Tibial artery (tissue), 4 donors: ENCODE measurements at regions not wholly inside any gene's neighbourhood (a gene's known extent, or its start where the extent isn't known, plus 50 kb on each side); places are given as distances from the start of the nearest gene placed in this dataset.
"Not testable (repeated sequence)": the region's sequence is repeated elsewhere in the genome, so short reads cannot be mapped to it uniquely, and the experiment has no call there.

ENCODE experiments used
- DNase-seq, 2 donors: peaks; one replicate each; pipeline ENCODE4 v3.0.0-alpha.2; 2019
- H3K27ac ChIP-seq, 2 donors: fragments of 200-600 bp; sonication (generic) in 1 of 2; 1 replicate in 1 of 2; 2 replicates in 1 of 2; pipeline ENCODE4 v1.5.1; 2018 to 2019; ENCODE audit warnings: mild to moderate bottlenecking in 1 of 2
- H3K27me3 ChIP-seq, 2 donors: fragments of 200-600 bp; sonication (generic) in 1 of 2; one replicate each; pipeline versions ENCODE4 v1.5.1 to v1.6.0; 2016 to 2019
- H3K36me3 ChIP-seq, 3 donors: fragments of 200-600 bp; sonication (generic) in 2 of 3; one replicate each; pipeline ENCODE4 v1.5.1; 2016 to 2019; ENCODE audit warnings: mild to moderate bottlenecking in 2 of 3
- H3K4me1 ChIP-seq, 4 donors: fragments of 200-600 bp; sonication (generic) in 2 of 4; 1 replicate in 3 of 4; 2 replicates in 1 of 4; pipeline ENCODE4 v1.5.1; 2016 to 2019
- H3K4me3 ChIP-seq, 2 donors: fragments of 200-600 bp; sonication (generic) in 1 of 2; 1 replicate in 1 of 2; 2 replicates in 1 of 2; pipeline ENCODE4 v1.5.1; 2018 to 2019; ENCODE audit warnings: mild to moderate bottlenecking in 2 of 2
- H3K9me3 ChIP-seq, 3 donors: fragments of 200-600 bp; sonication (generic) in 1 of 3; one replicate each; pipeline ENCODE4 v1.5.1; 2016 to 2019
- intact Hi-C: fragments of 100-400 bp; cut with DNase I; formaldehyde crosslinking; loops from one replicate; pipeline ENCODE4 v1.15.0; 2023; ENCODE audit warnings: low total_unique reads
- TF ChIP-seq, protein P1 (sequence below), 2 experiments: fragments of 200-600 bp in 1 of 2; fragments of 450-650 bp in 1 of 2; IDR thresholded peaks; one replicate each; pipeline ENCODE4 v1.5.1; 2017 to 2019; ENCODE audit warnings: antibody characterized with exemption in 2 of 2, mild to moderate bottlenecking in 1 of 2, moderate library complexity in 1 of 2

DNA sequence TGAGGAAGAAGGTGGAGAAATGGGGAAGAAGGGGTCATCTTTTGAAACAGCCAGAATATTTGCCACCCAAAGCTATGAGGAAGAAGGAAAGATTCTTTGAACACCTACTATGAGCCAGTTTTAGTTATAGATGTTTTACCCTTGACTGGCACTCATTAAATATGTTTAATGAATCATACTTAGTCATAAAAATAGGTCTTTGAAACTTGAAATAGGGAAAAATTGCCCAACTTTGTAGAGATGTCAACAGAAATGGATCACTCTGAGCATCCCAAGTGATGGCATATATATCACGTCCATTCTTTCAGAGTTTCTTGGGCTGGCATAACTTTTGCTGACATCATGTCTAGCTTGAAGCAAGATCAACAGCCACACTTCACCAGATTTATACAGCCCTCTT, 263.5 kb downstream of the RPAP3 start:
- Histone ChIP-seq H3K27me3 (no peaks in the 10 kb centered on the region), H3K4me3 (no peak overlapping the region), H3K27ac (no peak overlapping the region), H3K9me3 (peaks cover 0 to 19% (median 4%) of the 10 kb centered on the region in 3 donors), H3K36me3 (no peaks in the 10 kb centered on the region), H3K4me1 (no peaks in the 10 kb centered on the region)
- TF ChIP-seq, protein P1, sequence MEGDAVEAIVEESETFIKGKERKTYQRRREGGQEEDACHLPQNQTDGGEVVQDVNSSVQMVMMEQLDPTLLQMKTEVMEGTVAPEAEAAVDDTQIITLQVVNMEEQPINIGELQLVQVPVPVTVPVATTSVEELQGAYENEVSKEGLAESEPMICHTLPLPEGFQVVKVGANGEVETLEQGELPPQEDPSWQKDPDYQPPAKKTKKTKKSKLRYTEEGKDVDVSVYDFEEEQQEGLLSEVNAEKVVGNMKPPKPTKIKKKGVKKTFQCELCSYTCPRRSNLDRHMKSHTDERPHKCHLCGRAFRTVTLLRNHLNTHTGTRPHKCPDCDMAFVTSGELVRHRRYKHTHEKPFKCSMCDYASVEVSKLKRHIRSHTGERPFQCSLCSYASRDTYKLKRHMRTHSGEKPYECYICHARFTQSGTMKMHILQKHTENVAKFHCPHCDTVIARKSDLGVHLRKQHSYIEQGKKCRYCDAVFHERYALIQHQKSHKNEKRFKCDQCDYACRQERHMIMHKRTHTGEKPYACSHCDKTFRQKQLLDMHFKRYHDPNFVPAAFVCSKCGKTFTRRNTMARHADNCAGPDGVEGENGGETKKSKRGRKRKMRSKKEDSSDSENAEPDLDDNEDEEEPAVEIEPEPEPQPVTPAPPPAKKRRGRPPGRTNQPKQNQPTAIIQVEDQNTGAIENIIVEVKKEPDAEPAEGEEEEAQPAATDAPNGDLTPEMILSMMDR (IDR thresholded peaks at IDR 0.05): no peak
- intact Hi-C loops: no loop called here
- DNase-seq: no peak

DNA sequence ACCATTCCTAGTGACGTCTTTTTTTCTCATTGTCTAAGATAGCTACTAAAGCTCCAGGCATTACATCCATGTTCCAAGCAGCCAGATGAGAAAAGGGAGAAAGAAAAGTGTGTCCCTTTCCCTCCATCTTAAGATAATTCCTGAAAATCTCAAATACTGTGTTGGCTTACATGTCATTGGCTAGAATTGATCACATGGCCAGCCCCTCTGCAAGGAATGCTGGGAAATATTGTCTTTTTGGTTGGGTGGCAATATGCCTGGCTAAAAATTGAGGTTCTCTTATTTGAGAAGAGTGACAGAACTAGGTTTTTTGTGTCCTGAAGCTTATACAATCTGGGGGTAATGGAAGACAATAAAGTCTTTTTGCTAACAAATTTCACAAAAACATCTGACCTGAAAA, 264.3 kb downstream of the RPAP3 start:
- Histone ChIP-seq H3K4me3 (no peak overlapping the region), H3K9me3 (peaks cover 0 to 19% (median 4%) of the 10 kb centered on the region in 3 donors), H3K27ac (no peak overlapping the region), H3K36me3 (no peaks in the 10 kb centered on the region), H3K27me3 (no peaks in the 10 kb centered on the region), H3K4me1 (no peaks in the 10 kb centered on the region)
- no peak for DNase-seq
- intact Hi-C loops: no loop called here
- TF ChIP-seq, protein P1 (IDR thresholded peaks at IDR 0.05): no peak

DNA sequence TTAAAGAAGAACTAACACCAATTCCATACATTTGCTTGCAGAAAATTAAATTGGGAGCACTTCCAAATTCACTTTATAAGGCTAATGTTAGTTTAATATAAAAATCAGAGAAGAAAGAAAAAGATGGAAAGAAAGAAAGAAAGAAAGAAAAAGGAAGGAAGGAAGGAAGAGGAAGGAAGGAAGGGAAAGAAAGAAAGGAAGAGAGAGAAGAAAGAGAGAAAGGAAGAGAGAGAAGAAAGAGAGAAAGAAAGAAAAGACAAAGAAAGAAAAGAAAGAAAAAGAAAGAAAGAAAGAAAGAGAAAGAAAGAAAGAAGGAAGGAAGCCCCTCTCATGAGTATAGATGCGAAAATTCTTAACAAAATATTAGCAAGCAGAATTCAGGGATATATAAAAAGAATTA, 267.7 kb downstream of the RPAP3 start:
- H3K36me3 ChIP-seq: no peaks in the 10 kb centered on the region
- intact Hi-C loops: no loop called here
- no peak for DNase-seq
- H3K4me3 ChIP-seq: no peak overlapping the region
- no peak overlapping the region for H3K27ac ChIP-seq
- TF ChIP-seq, protein P1 (IDR thresholded peaks at IDR 0.05): no peak
- H3K27me3 ChIP-seq: no peaks in the 10 kb centered on the region
- no peaks in the 10 kb centered on the region for H3K4me1 ChIP-seq
- H3K9me3 ChIP-seq: peaks cover 0 to 13% (median 4%) of the 10 kb centered on the region in 3 donors

DNA sequence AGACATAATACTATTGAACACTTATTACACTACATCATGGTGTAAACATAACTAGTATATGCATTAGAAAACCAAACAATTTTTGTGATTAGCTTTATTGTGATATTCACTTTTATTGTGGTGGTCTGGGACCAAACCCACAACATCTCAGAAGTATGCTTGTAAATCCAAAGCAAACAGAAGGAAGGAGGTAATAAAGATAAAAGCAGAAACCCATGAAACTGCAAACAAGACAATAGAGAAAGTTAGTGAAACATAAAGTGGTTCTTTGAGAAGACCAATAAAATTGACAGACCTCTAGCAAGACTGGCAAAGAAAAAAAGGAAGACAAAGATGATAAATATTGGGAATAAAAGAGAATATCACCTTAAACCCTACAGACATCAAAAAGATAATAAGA, 268.3 kb downstream of the RPAP3 start:
- no peak overlapping the region for H3K4me3 ChIP-seq
- H3K4me1 ChIP-seq: no peaks in the 10 kb centered on the region
- no peak for DNase-seq
- TF ChIP-seq, protein P1 (IDR thresholded peaks at IDR 0.05): no peak
- intact Hi-C loops: no loop called here
- no peaks in the 10 kb centered on the region for H3K27me3 ChIP-seq
- H3K36me3 ChIP-seq: no peaks in the 10 kb centered on the region
- peaks cover 0 to 13% (median 4%) of the 10 kb centered on the region in 3 donors for H3K9me3 ChIP-seq
- H3K27ac ChIP-seq: no peak overlapping the region

DNA sequence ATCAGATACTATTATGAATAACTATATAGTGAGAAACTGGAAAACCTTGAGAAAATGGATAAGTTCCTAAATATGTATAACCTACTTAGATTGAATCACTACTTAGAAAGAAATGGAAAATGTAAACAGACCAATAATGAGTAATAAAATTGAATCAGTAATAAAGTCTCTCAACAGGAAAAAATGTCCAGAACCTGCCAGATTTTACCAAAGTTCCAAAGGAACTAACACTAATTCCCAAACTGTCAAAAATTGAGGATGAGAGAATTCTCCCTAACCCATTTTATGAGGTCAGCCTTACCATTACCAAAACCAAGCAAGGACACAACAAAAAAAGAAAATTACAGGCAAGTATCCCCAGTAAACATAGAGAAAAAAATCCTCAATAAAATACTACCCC, 272.0 kb downstream of the RPAP3 start:
- no peaks in the 10 kb centered on the region for H3K36me3 ChIP-seq
- intact Hi-C loops: no loop called here

DNA sequence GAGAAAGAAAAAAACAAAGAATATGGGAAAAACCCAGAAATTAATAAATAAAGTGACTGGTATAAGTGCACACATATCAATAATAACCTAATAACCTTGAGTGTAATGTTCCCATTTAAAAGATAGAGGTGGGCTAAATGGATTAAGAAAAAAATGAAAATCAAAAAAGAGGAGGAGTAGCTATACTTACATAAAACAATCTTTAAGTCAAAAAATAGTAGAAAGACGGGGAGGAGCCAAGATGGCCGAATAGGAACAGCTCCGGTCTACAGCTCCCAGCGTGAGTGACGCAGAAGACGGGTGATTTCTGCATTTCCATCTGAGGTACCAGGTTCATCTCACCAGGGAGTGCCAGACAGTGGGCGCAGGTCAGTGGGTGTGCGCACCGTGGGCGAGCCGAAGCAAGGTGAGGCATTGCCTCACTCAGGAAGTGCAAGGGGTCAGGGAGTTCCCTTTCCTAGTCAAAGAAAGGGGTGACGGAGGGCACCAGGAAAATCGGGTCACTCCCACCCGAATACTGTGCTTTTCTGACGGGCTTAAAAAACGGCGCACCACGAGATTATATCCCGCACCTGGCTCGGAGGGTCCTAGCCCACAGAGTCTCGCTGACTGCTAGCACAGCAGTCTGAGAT, 279.0 kb downstream of the RPAP3 start:
- DNase-seq, H3K4me3 ChIP-seq, H3K9me3 ChIP-seq: not testable (repeated sequence)

More for the DNA sequence above, 272.0 kb downstream of the RPAP3 start:
- TF ChIP-seq, protein P1 (IDR thresholded peaks at IDR 0.05): no peak
- H3K4me3 ChIP-seq: no peak overlapping the region
- DNase-seq: no peak
- no peaks in the 10 kb centered on the region for H3K27me3 ChIP-seq
- H3K9me3 ChIP-seq: peaks cover 0 to 7% (median 4%) of the 10 kb centered on the region in 3 donors
- no peaks in the 10 kb centered on the region for H3K4me1 ChIP-seq
- no peak overlapping the region for H3K27ac ChIP-seq

More for the DNA sequence above, 279.0 kb downstream of the RPAP3 start:
- H3K27me3 ChIP-seq, H3K27ac ChIP-seq, intact Hi-C loops, H3K4me1 ChIP-seq, H3K36me3 ChIP-seq: not testable (repeated sequence)
